AG08395 (cell line): ENCODE measurements at regions not wholly inside any gene's neighbourhood (a gene's known extent, or its start where the extent isn't known, plus 50 kb on each side); places are given as distances from the start of the nearest gene placed in this dataset.
A peak's percentile ranks its signal among the peaks of the same experiment; 100 is the strongest.
"Not testable (repeated sequence)": the region's sequence is repeated elsewhere in the genome, so short reads cannot be mapped to it uniquely, and the experiment has no call there.

ENCODE experiments used
- DNase-seq: peaks from one replicate; pipeline ENCODE4 v3.0.0; 2012; ENCODE audit warnings: mixed read lengths, low spot score

DNA sequence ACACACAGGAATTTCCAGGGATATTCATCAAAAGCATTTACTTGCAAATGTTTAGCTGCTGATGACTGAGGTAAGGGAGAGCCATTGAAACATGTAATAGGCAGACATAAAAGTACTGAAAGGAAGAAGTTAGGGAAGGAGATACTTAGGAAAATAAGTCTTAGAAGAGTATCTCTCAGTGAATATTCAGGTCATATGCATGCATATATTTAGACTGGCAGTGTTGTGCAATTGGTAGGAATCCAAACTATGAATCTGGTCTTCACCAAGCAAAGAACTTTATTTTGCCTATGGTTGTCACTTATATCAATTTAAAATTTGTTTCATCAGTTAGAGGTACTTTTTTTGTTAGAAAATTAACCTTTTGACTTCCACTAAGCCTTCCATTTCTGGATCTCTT, 1490.7 kb downstream of the SUCLG1 start:
- no peak for DNase-seq

DNA sequence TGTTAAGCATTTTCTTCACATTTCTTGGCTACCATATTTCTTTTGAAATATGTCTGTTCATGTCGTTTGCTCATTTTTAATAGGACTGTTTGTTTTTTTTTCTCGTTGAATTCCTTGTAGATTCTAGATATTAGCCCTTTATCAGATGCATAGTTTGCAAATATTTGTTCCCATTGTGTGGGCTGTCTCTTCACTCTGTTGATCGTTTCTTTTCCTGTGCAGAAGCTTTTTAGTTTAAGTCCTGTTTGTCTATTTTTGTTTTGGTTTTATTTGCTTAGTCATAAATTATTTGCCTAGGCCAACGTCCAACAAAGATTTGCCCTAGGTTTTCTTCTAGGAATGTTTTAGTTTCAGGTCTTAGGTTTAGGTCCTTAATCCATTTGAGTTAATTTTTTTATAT, 1494.7 kb downstream of the SUCLG1 start:
- no peak for DNase-seq

DNA sequence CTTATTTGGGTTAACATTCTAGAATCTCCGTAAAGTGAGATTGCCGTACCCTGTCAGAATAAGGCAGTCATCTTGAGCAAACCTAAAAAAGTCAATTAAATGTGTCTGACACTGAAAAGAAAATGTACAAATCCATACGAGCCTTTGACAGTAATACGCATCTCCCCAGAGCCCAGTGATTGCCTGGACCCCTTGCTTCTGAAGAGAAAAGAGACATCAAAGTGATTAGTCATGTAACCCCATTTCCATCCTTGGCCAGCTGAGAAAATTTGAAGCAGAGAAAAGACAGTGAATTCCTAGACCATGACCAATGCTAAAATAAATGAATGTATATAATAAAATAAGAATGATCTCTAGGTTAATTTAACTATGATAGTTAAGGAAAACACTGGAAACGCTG, 1499.4 kb downstream of the SUCLG1 start:
- no peak for DNase-seq

DNA sequence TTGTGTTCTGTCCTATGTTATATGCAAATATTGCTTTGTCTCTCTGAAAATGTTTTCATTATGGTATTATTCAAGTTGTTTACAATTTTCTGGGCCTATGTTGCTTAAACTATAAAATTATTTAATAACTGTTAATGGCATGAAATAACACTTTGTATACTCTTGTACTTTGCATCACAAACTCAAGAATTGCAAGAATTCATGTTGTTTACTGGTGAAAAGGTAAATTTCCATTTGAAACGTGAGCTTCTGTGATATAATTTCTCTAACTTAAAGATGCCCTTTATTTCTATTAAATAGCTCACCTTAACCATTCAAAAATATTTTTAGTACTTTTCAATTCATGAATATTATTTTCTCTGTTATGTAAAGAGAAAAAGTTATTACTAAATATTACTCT, 1504.2 kb downstream of the SUCLG1 start:
- DNase-seq, result no peak

DNA sequence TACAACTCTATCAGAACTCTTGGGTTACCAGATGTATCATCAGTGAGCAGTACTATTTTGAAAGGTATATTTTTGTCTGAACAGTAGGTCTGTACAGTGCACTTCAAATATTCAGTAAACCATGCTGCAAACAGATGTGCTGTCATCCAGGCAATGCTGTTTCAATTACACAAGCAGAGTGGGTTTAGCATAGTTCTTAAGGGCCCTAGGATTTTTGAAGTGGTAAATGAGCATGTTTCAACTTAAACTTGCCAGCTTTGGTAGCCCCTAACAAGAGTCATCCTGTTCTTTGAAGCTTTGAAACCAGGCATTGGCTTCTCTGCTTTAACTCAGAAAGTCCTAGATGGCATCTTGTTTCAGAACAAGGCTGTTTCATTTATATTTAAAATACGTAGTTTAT, 1519.9 kb downstream of the SUCLG1 start:
- no peak for DNase-seq

DNA sequence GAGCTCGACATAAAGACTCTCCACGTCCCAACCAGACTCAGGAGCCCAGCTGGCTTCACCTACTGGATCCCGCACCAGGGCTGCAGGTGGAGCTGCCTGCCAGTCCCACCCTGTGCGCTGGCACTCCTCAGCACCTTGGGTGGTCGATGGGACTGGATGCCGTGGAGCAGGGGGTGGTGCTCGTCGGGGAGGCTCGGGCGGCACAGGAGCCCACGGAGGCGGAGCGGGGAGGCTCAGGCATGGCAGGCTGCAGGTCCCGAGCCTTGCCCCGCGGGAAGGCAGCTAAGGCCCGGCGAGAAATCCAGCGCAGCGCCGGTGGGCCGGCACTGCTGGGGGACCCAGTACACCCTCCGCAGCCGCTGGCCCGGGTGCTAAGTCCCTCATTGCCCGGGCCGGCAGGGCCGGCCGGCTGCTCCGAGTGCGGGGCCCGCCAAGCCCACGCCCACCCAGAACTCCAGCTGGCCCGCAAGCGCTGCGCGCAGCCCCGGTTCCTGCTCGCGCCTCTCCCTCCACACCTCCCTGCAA, 1520.7 kb downstream of the SUCLG1 start:
- not testable (repeated sequence) for DNase-seq

DNA sequence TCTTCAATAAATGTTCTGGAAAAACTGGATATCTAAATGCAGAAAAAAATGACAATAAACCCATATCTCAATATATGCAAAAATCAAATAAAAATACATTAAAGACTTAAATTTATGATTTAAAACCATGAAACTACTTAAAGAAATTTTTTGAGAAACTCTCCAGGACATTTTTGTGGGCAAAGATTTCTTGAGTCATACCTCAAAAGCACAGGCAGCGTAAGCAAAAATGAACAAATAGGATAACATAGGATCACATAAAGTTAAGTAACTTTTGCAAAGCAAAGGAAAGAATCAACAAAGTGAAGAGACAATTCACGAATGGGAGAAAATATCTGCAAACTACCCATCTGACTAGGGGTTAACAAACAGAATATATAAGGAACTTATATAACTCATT, 1545.5 kb downstream of the SUCLG1 start:
- DNase-seq, result no peak

DNA sequence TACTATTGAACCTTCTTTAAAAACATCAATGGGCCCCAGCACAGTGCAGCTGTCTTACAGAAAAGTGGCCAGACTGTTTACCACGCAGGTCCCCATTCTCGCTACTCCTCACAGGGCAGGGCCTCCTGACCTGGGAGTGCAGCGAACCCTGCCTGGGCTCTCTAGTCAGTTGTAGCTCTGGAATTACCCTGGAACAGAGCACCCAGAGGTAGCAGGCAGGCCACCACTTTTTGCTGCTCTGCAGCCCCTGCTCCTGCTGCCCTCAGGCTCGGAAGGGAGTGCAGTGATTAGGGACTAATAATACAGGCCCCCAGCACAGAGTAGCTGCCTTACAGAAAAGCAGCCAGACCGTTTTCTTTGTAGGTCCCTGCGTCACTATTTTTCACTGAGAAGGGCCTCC, 1563.0 kb downstream of the SUCLG1 start:
- no peak for DNase-seq

DNA sequence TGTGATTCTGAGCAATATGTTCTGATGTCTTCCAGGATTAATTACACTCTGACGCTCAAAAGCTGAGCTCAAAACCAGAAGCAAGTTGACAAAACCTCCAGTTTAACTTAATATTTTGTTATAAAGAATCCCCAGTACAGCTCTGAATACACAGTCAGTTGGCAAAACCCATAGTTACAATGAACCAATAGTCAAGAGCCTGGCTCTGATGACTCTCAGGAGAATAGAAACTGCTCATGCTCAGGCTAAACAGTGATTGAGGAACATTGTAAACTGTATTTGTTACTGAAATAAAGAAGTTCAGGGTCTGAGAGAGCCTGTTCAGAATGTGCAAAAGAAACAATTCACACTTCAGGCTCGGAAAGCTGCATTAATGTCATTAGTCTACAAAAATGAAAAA, 1565.9 kb downstream of the SUCLG1 start:
- DNase-seq, result no peak

DNA sequence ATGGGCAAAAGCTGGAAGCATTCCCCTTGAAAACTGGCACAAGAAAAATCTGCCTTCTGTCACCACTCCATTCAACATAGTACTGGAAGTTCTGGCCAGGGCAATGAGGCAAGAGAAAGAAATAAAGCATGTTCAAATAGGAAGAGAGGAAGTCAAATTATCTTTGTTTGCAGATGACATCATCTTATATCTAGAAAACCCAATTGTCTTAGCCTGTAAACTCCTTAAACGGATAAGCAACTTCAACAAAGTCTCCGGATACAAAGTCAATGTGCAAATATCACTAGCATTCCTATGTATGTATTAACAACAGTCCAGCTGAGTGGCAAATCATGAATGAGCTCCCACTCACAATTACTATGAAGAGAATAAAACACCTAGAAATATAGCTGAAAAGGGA, 1579.3 kb downstream of the SUCLG1 start:
- no peak for DNase-seq

DNA sequence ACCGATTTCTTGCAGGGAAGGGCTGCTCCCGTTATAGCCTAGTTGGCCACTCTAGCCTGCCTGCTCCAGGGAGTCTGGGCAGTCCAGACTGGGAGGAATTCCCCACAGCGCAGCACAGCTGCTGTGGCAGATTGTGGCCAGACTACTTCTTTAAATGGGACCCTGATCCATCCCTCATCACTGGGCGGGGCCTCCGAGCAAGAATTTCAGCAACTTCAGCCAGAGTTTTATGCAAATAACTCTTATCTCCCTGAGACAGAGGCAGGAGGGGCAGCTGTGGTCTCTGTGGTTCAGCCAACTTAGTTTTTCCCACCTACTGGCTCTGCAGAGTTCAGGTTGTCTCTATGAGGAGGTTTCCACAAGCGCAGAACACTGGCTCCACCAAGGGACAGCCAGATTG, 1583.2 kb downstream of the SUCLG1 start:
- no peak for DNase-seq

DNA sequence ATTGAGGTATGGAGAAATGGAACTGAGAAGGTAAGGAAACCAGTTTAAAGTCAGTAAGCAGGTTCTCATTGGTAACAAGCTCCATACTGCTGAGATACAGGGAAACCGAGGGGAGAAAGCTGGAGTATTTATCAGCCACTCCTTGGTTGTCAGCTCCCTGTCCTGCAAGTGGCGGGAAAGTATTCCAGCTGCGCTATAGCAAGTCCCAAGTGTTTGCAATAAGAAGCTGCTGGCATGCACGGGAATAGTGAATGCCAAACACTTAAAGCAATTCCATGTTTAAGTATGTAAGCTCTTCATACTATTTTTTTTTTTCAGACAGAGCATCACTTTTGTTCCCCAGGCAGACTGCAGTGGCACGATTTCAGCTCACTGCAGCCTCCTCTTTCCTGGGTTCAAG, 1601.1 kb downstream of the SUCLG1 start:
- DNase-seq, result no peak

DNA sequence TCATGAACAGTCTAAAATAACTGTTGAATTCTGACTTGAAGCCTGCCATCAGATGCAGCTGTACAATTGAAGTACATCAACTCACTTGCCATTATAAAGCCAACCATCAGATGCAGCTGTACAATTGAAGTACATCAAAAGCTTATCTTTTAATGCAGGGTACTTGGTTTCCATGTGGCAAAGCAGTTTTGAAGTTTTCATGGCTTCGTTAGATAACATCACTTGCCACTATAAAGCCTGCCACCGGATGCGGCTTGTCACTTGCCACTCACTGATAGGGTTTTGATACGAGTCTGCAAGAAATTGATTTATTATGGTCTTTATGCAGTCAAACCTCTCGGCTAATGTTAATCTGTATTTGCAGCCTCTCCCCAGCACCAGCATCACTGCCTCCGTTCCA, 1605.8 kb downstream of the SUCLG1 start:
- DNase-seq, result no peak

DNA sequence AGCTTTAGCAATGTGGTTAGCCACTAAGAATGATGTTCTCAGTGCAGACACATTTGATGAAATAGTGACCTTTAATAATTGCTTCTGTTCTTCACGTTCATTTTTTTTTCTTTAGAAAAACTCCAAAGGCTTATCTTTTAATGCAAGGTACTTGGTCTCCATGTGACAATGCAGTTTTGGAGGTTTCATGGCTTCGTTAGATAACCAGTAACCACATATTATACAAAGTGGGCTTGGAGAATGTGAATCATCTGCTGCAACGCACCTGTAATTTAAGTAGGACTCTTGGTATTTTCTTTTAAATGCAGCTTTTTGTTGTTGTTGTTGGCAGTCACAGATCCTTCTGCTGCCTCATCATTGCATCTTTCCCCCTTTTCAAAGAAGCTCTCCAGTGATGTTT, 1606.3 kb downstream of the SUCLG1 start:
- no peak for DNase-seq

DNA sequence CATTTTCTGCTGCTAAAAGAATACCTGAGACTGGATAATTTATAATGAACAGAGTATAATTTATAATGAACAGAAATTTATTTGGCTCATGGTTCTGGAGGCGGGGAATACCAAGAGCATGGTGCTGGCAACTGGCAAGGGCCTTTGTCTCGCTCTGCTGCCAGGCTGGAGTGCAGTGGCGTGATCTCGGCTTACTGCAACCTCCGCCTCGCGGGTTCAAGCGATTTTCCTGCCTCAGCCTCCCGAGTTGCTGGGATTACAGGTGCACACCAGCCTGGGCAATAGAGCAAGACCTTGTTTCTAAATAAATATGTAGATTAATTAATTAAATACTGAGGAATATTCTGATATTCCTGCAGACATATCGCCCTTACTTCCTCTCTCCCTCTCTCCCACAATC, 1610.8 kb downstream of the SUCLG1 start:
- DNase-seq, result no peak

DNA sequence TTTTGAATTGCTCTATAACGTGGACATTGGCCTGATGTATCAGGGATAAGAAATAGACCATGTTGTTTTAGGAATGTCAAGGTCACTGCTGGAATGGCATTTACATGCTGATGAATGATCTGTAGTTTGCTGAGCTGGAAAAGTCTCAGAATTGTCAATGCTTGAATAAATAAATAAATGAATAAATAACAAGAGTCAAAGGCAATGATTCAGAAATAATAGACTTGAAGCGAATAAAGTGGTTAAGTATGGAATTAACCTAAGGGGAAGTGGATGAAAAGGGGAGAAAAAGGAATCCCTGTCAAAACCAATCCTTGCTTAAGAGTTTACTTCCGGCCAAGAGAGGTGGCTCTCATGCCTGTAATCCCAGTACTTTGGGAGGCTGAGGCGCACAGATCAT, 1620.0 kb downstream of the SUCLG1 start:
- no peak for DNase-seq

DNA sequence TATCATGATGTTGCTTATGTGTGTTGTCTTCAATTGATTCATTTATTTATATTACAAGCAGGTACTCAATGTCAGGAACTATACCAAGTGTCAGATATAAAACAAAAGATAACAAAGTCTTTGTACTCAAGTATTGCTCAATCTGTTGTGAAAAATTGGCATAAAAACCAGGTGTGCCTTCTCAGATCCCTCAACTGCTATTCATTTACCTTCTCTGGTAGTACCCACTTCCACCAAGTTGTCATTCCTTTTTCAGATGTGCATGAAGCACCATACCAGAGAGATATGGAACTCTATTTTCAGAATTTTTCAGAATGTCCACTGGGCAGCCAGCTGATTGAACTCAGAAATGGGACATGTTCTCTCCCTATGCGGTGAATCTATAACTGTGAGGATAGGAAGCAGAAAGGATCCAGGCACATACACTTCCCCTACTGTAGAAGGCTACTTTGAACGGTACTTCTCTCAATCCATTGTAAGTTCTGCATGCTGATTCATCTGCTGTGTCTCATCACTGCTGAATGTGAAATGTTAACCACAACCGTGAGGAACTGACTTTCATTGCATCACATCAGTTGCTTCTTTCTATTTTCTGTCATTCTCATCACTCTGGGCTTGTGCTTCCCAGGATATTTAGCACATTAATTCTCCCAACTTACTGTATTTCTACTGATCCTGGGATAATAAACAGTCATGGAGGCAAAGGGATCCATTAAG, 1621.3 kb downstream of the SUCLG1 start:
- DNase-seq, result peak; percentile 17

DNA sequence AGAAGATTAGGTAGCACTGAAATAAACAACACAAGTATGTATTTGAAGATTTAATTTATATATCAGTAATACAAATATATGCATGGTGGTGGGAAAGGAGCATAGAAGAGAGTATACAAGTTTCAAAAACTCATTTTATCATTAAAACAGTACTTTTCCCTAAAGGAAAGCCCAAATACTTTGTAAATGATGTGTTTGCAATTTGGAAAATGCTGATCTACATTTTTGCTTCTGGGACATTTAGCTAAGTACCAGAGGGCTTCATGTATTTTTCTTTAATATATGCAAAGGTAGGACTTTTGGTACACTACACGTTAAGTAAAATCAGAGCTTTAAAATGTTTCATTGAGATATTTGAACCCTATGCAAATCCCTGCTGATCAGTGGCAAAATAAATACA, 1624.2 kb downstream of the SUCLG1 start:
- DNase-seq, result no peak

DNA sequence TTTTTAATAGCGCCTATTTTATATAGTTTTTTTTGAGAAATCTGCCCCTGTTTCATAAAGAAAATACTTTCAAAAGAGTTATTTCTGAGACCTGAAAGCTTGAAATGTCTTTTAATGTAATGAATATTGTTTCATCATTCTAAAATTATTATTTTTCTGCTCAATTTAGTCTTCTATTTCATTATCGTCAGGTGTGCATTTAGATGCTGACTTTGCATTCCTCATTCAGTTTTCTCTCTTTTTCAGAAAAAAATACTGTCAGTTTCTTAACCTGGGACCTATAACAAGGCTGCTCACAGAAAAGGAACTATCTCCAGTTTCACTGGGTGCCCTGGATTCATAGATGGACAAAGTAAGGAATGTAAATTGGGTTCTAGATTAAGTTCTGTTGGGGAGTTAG, 1631.7 kb downstream of the SUCLG1 start:
- no peak for DNase-seq

DNA sequence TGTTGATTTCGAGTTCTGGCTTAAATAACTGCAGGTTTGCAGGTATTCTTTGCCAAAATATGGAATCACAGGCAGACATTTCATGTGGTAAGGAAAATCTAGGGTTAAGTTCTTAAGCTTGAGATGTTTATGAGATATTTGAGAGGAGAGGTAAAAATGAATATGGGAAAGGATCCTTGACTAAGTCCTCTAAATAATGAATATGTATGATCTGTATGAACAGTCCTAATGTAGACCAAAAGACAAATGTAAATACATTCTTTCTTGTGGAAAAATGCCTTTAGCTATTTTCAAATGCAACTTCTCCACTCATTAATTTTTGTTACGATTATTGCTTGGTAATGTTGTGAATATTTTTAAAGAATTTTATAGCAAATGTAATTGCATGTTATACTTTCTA, 1632.6 kb downstream of the SUCLG1 start:
- DNase-seq, result no peak

DNA sequence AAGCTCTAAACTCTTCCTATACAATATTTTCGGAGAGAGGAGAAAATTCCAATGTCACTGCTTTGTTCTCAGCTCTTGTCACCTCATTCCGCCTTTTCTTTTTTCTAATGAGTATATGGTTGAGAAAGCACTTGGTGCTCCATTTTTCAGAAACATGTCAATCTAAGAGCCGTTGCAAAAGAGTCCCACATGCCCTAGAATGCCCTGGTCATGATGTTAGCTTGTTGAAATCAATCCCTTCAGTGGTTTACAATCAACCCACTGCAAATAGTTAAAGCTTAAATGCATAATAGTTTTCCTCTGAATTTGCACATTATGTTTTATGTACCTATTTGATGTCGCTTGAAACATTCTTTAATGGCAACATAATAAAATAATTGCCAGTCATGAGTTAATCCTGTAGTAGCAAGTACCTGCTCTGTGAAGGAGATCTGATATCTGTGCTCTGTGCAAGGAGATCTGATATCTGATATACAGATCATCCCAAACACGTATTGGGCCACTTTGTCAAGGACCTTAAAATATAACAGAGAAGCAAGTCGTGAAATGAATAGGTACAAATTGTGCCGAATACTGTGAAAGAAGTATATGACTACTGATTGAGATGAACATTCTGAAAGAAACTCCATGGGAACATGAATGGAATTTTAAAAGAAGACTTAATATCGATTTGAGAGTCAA, 1633.5 kb downstream of the SUCLG1 start:
- no peak for DNase-seq

DNA sequence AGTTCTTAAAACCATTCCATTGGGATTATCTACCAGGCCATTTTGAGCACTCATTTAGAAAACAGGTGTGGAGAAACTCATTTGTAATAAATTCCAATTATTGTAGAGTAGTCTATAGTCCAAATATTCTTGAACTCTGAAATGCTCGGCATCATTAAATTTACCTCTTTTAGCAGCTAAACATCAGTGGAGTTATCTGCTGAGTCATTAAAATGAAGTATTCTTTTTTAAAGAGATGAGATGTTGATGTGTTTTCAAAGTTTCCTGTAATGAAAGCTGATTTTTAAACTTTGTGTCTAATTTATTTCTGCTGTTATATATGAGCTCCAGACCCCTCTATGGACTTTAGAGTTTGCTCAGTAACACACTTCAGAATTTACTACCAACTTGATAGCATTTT, 1635.2 kb downstream of the SUCLG1 start:
- DNase-seq, result no peak

DNA sequence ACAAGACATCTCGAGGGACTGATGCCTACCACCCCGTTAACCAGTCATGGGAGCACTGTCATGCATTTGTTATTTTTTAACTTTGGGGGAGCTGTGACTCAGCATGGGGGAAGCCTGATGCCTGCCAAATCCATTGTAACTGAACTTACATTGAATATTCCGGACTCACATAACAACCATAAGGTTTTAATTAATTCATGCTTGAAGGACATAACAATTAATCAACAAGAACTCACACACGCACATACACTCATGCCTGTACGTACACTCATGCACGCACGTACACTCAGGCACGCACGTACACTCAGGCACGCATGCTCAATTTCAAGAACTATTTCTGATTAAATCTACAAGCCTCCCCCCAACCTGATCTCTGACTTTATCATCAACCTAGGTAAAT, 1639.1 kb downstream of the SUCLG1 start:
- DNase-seq, result no peak

DNA sequence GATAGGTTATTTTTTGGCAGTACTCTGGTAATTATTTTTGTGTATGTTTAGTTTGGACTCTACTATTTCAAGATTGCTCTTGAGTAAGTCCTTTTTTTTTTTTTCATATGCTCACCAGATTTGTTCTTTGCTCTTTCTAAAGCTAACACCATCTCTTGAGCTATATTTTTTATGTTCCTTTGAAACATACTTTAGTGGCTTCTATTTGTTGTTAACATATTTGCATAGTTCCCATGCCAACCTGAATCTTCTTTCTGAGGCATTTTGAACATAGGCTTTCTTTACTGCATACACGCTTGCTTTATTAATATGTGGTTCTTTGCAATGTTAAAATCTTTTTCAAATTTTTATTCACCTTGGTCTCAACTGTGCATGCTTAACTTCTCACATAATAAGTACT, 1644.9 kb downstream of the SUCLG1 start:
- DNase-seq, result no peak
